ENCODE measurements at regions not wholly inside any gene's neighbourhood (a gene's known extent, or its start where the extent isn't known, plus 50 kb on each side); places are given as distances from the start of the nearest gene placed in this dataset.

- no peak overlapping the region for H3K4me3 ChIP-seq (ENCODE audit: low read length)
- TF ChIP-seq, protein P1, sequence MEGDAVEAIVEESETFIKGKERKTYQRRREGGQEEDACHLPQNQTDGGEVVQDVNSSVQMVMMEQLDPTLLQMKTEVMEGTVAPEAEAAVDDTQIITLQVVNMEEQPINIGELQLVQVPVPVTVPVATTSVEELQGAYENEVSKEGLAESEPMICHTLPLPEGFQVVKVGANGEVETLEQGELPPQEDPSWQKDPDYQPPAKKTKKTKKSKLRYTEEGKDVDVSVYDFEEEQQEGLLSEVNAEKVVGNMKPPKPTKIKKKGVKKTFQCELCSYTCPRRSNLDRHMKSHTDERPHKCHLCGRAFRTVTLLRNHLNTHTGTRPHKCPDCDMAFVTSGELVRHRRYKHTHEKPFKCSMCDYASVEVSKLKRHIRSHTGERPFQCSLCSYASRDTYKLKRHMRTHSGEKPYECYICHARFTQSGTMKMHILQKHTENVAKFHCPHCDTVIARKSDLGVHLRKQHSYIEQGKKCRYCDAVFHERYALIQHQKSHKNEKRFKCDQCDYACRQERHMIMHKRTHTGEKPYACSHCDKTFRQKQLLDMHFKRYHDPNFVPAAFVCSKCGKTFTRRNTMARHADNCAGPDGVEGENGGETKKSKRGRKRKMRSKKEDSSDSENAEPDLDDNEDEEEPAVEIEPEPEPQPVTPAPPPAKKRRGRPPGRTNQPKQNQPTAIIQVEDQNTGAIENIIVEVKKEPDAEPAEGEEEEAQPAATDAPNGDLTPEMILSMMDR (conservative IDR thresholded peaks at IDR 0.05; ENCODE audit: low read depth, low read length) = no peak
- no peak for DNase-seq (ENCODE audit: low read depth)
These were observed 108.3 kb downstream of the CETN3 start for GRCh38 chr5:90301248-90301647.

DNA sequence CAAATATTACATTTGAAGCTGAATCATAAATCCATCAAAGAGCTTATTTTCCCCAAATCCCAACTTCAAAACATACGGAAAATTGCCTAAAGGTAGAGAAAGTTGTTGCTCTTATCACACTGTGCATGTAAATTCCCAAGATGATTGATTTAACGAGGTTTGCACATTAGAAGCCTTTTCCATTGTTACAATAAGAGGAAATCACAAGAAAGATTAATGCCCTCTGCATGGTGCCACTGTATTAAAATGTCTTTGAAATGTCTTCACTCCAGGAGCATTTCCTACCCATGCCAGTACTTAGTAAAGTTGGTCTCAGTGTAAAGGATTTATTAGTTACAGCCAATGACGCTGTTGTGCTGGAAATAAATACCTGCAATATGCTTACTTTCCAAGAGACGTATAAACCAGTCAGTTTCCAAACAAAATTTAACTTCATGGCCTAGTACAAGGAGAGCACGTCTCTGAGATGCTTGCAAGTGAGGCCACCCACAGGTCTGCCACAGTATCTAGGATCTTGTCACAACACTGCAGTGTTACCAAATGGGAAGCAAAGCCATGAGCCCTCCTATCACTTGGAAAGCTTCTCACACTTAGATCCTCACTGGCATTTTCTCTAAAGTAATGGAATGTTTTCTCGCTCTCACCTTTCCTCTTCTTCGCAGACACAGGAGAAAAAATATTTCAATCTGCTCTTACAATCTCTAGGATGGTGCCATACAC is 112.4 kb downstream of the CETN3 start:
- no peak for DNase-seq (ENCODE audit: low read depth)
- TF ChIP-seq, protein P1 (conservative IDR thresholded peaks at IDR 0.05; ENCODE audit: low read depth, low read length) = no peak

GRCh38 chr5:90294604-90295003 is 115.0 kb downstream of the CETN3 start:
- TF ChIP-seq, protein P1 (conservative IDR thresholded peaks at IDR 0.05; ENCODE audit: low read depth, low read length) = no peak
- DNase-seq (ENCODE audit: low read depth) = no peak
- H3K4me3 ChIP-seq (ENCODE audit: low read length) = no peak overlapping the region

More for the DNA sequence above, 112.4 kb downstream of the CETN3 start:
- H3K4me3 ChIP-seq (ENCODE audit: low read length) = no peak overlapping the region

DNA sequence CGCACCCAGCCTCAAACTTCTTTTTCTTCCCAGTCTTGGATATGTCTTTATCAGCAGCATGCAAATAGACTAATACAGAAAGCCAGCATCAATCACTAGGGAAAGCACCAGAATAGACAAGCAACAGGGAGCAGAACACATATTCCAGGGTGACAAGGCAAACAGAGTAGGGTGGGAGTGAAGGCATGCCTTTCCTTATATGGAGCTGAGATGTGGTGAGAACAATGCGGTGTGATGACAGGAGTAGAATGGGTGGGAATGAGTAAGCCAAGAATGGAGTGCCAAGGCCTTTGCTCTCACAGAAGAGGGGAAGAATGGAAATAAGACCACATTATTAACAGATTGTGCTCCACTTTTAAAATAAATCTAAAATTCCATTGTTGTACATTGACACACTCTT is 115.6 kb downstream of the CETN3 start:
- peak; percentile 4 for DNase-seq (ENCODE audit: low read depth)
- TF ChIP-seq, protein P1 (conservative IDR thresholded peaks at IDR 0.05; ENCODE audit: low read depth, low read length) = no peak
- no peak overlapping the region for H3K4me3 ChIP-seq (ENCODE audit: low read length)

DNA sequence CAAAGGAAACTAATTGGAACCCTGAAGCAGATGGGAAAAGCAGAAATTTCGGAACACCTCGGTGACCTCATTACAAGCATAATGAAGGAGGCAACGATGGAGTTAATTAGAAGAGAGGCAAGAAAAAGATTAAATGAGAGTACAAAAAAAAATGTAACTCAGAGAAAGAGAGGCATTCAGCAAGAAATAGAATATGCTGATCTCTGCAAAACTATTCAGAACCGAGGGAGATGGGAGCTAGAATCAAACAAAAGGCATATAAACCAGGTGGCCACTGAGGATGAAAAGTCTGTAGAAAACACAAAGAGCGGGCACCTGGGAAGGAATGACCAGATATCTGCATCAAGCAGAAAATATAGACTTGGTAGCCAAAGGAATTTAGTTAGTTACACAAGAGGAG is 118.9 kb downstream of the CETN3 start:
- TF ChIP-seq, protein P1 (conservative IDR thresholded peaks at IDR 0.05; ENCODE audit: low read depth, low read length) = no peak
- no peak for DNase-seq (ENCODE audit: low read depth)
- no peak overlapping the region for H3K4me3 ChIP-seq (ENCODE audit: low read length)

DNA sequence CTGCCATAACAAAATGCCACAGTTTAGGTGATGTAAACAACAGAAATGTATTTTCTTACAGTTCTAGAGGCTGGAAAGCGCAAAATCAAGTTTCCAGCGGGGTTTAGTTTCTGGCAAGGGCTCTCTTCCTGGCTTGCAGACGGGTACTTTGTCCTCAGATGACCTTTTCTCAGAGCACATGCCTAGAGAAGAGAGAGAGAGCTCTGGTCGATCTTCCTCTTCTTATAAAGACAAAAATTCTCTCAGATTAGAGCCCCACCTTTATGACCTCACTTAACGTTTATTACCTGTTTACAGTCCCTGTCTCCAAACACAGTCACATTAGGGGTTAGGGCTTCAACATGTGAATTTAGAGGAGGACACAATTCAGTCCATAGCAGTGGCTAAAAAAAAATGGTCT is 119.7 kb downstream of the CETN3 start:
- no peak for DNase-seq (ENCODE audit: low read depth)
- no peak overlapping the region for H3K4me3 ChIP-seq (ENCODE audit: low read length)
- TF ChIP-seq, protein P1 (conservative IDR thresholded peaks at IDR 0.05; ENCODE audit: low read depth, low read length) = no peak

- no peak overlapping the region for H3K4me3 ChIP-seq (ENCODE audit: low read length)
- TF ChIP-seq, protein P1 (conservative IDR thresholded peaks at IDR 0.05; ENCODE audit: low read depth, low read length) = no peak
- no peak for DNase-seq (ENCODE audit: low read depth)
These were observed 122.5 kb downstream of the CETN3 start for GRCh38 chr5:90287036-90287435.

Measured in retinal pigment epithelial cell (primary cell).